HCT116 (cell line): ENCODE measurements at regions not wholly inside any gene's neighbourhood (a gene's known extent, or its start where the extent isn't known, plus 50 kb on each side); places are given as distances from the start of the nearest gene placed in this dataset.
A peak's percentile ranks its signal among the peaks of the same experiment; 100 is the strongest.

ENCODE experiments used
- CEBPB ChIP-seq: IDR thresholded peaks from 2 replicates; pipeline ENCODE4 v1.6.1; 2012; ENCODE audit warnings: low read depth
- CTCF ChIP-seq, 3 experiments: fragments of 200-600 bp in 1 of 3; sonication (generic) in 1 of 3; IDR thresholded peaks in 2 of 3; conservative IDR thresholded peaks in 1 of 3; 2 replicates each; pipeline ENCODE4 v1.5.1; 2012 to 2017; ENCODE audit warnings: low read depth in 2 of 3, low read length in 2 of 3, antibody characterized with exemption in 1 of 3, borderline replicate concordance in 1 of 3, control low read depth in 1 of 3, mild to moderate bottlenecking in 1 of 3, mixed read lengths in 1 of 3, mixed run types in 1 of 3, moderate library complexity in 1 of 3; ENCODE audit not compliant: insufficient read depth in 1 of 3
- EGR1 ChIP-seq: IDR thresholded peaks from 2 replicates; pipeline ENCODE4 v1.6.1; 2012; ENCODE audit warnings: low read depth
- EZH2 ChIP-seq: fragments of 200-600 bp; sonication (generic); IDR thresholded peaks from 2 replicates; pipeline ENCODE4 v1.6.1; 2017; ENCODE audit warnings: antibody characterized with exemption, mixed run types
- EZH2phosphoT487 ChIP-seq: fragments of 200-600 bp; IDR thresholded peaks from 2 replicates; pipeline ENCODE4 v1.6.1; 2018; ENCODE audit warnings: antibody characterized with exemption, borderline replicate concordance
- JUND ChIP-seq: IDR thresholded peaks from 2 replicates; pipeline ENCODE4 v1.6.1; 2012
- POLR2A ChIP-seq: IDR thresholded peaks from 2 replicates; pipeline ENCODE4 v1.7.0; 2011; ENCODE audit warnings: borderline replicate concordance; ENCODE audit not compliant: insufficient read depth, insufficient read length; ENCODE audit errors: extremely low read depth
- POLR2AphosphoS5 ChIP-seq: IDR thresholded peaks from 2 replicates; pipeline ENCODE4 v1.6.1; 2011; ENCODE audit warnings: mild to moderate bottlenecking, low read depth, low read length, moderate library complexity
- SP1 ChIP-seq: IDR thresholded peaks from 2 replicates; pipeline ENCODE4 v1.6.1; 2012; ENCODE audit warnings: low read depth

- TF ChIP-seq CTCF (IDR thresholded peaks at IDR 0.05 in 2 of 3, conservative IDR thresholded peaks at IDR 0.05 in 1 of 3; ENCODE audit: borderline replicate concordance in 1 of 3, insufficient read depth in 1 of 3, low read depth in 2 of 3, low read length in 2 of 3) (0 out of 6 replicates have a peak, but pooled peaks of 2 of the 3 experiments have one; percentile 7 to 28), POLR2AphosphoS5 (no peak), POLR2A (no peak), EZH2phosphoT487 (no peak), EZH2 (no peak), JUND (no peak), EGR1 (no peak), SP1 (no peak), CEBPB (no peak)
Measured at GRCh38 chr6:165858586-165858985, 195.5 kb upstream of the PDE10A start.
